CD14-positive monocyte (primary cell): ENCODE measurements at regions not wholly inside any gene's neighbourhood (a gene's known extent, or its start where the extent isn't known, plus 50 kb on each side); places are given as distances from the start of the nearest gene placed in this dataset.

Experiments used
- DNase-seq, 3 donors: peaks; one replicate each; pipeline ENCODE4 v3.0.0-alpha.2; 2011 to 2022
- H2AFZ ChIP-seq: 2 replicates; pipeline ENCODE4 v1.6.0; 2012; ENCODE audit warnings: mild to moderate bottlenecking, low read depth, low read length, inconsistent platforms; ENCODE audit not compliant: insufficient read depth, poor library complexity, severe bottlenecking
- H3K27ac ChIP-seq, 2 donors: 1 replicate in 1 of 2; 2 replicates in 1 of 2; pipeline ENCODE4 v1.5.1; 2012 to 2013; ENCODE audit warnings: low read length in 2 of 2, control low read depth in 1 of 2, inconsistent platforms in 1 of 2, low read depth in 1 of 2, mild to moderate bottlenecking in 1 of 2
- H3K27me3 ChIP-seq, 2 donors: one replicate each; pipeline versions ENCODE4 v1.6.0 to v1.6.1; 2011 to 2013; ENCODE audit warnings: low read length in 2 of 2; ENCODE audit not compliant: control insufficient read depth in 2 of 2, insufficient read depth in 2 of 2
- H3K36me3 ChIP-seq, 2 donors: replicated peaks in 1 of 2; 1 replicate in 1 of 2; 2 replicates in 1 of 2; pipeline versions ENCODE4 v1.5.1 to v1.6.1; 2012 to 2013; ENCODE audit warnings: low read length in 2 of 2, control low read depth in 1 of 2, inconsistent platforms in 1 of 2, mild to moderate bottlenecking in 1 of 2; ENCODE audit not compliant: insufficient read depth in 2 of 2, control insufficient read depth in 1 of 2
- H3K4me1 ChIP-seq, 2 donors: 1 replicate in 1 of 2; 2 replicates in 1 of 2; pipeline versions ENCODE4 v1.5.1 to v1.6.1; 2012 to 2013; ENCODE audit warnings: low read length in 2 of 2, control low read depth in 1 of 2, inconsistent platforms in 1 of 2, mild to moderate bottlenecking in 1 of 2, moderate library complexity in 1 of 2; ENCODE audit not compliant: insufficient read depth in 2 of 2, control insufficient read depth in 1 of 2
- H3K4me2 ChIP-seq: replicated peaks from 2 replicates; pipeline ENCODE3; 2012; ENCODE audit warnings: low read length, moderate library complexity, mild to moderate bottlenecking; ENCODE audit not compliant: poor library complexity, severe bottlenecking; ENCODE audit errors: extremely low read depth
- H3K4me3 ChIP-seq, 3 experiments: fragments of 200-600 bp in 1 of 3; sonication (generic) in 1 of 3; replicated peaks in 1 of 3; 1 replicate in 2 of 3; 2 replicates in 1 of 3; pipeline ENCODE4 v1.5.1; 2011 to 2013; ENCODE audit warnings: low read length in 3 of 3, mild to moderate bottlenecking in 3 of 3, control low read depth in 2 of 3, low read depth in 2 of 3, inconsistent platforms in 1 of 3, moderate library complexity in 1 of 3
- H3K79me2 ChIP-seq: 2 replicates; pipeline ENCODE4 v1.6.0; 2012; ENCODE audit warnings: mild to moderate bottlenecking, control low read depth, inconsistent platforms, low read length, moderate library complexity; ENCODE audit not compliant: insufficient read depth
- H3K9ac ChIP-seq: 2 replicates; pipeline ENCODE4 v1.6.0; 2017; ENCODE audit warnings: low read length, mild to moderate bottlenecking; ENCODE audit not compliant: insufficient read depth, poor library complexity, severe bottlenecking
- H3K9me3 ChIP-seq, 2 donors: replicated peaks in 1 of 2; 1 replicate in 1 of 2; 2 replicates in 1 of 2; pipeline versions ENCODE4 v1.5.1 to v1.6.1; 2012 to 2013; ENCODE audit warnings: low read length in 2 of 2, control low read depth in 1 of 2; ENCODE audit not compliant: control insufficient read depth in 1 of 2, insufficient read depth in 1 of 2
- H4K20me1 ChIP-seq: 2 replicates; pipeline ENCODE4 v1.6.0; 2012; ENCODE audit warnings: mild to moderate bottlenecking, low read length, control low read depth, moderate library complexity; ENCODE audit not compliant: insufficient read depth
- H3K27ac Mint-ChIP-seq, 7 donors: one replicate each; pipeline ENCODE4 v1.8.0; 2020; ENCODE audit warnings: mild to moderate bottlenecking in 7 of 7, mixed read lengths in 7 of 7, moderate library complexity in 6 of 7, inconsistent platforms in 2 of 7
- H3K27me3 Mint-ChIP-seq, 3 donors: one replicate each; pipeline ENCODE4 v1.8.0; 2021 to 2022; ENCODE audit warnings: low read depth in 3 of 3, mild to moderate bottlenecking in 3 of 3, mixed read lengths in 3 of 3, moderate library complexity in 3 of 3, inconsistent platforms in 1 of 3
- H3K36me3 Mint-ChIP-seq, 2 donors: one replicate each; pipeline ENCODE4 v1.8.0; 2020; ENCODE audit warnings: mixed read lengths in 2 of 2, inconsistent platforms in 1 of 2, mild to moderate bottlenecking in 1 of 2
- H3K4me1 Mint-ChIP-seq: one replicate; pipeline ENCODE4 v1.8.0; 2020; ENCODE audit warnings: mild to moderate bottlenecking, mixed read lengths
- H3K4me3 Mint-ChIP-seq, 2 donors: one replicate each; pipeline ENCODE4 v1.8.0; 2020; ENCODE audit warnings: mild to moderate bottlenecking in 2 of 2, mixed read lengths in 2 of 2, moderate library complexity in 1 of 2
- H3K9me3 Mint-ChIP-seq, 7 donors: one replicate each; pipeline ENCODE4 v1.8.0; 2020 to 2022; ENCODE audit warnings: mixed read lengths in 7 of 7, mild to moderate bottlenecking in 6 of 7, moderate library complexity in 6 of 7, inconsistent platforms in 2 of 7
- CTCF ChIP-seq: fragments of 200-600 bp; IDR thresholded peaks from one replicate; pipeline ENCODE4 v1.8.0; 2022; ENCODE audit warnings: antibody characterized with exemption, mild to moderate bottlenecking
- WGBS: methylation state at CpG from one replicate; pipeline ENCODE4 v1.1.5; 2013; ENCODE audit warnings: missing lambda C conversion rate; ENCODE audit not compliant: insufficient coverage; 5-methylcytosine and 5-hydroxymethylcytosine counted together
- intact Hi-C, 2 donors: fragments of 100-400 bp; cut with micrococcal nuclease; formaldehyde crosslinking; loops; one replicate each; pipeline versions ENCODE4 v1.15.0 to v1.15.1; 2023

DNA sequence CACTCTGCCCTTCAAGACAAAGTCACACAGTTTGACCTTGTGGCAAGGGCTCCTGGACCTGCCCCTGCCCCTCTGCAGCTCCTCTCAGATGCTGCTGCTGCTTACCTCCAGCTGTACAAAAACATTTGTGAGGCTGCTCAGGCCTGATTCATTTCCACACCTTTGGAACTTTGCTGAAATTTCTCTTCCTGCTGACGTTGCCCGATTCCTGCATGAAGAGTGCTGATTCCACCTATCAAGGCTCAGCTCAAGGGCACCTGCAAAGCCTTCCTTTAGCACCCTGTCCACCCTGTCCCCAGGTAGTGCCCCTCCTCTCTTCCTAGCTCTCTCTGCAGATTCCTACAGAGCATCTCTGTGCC is 738.3 kb upstream of the HS6ST1 start:
- H3K27me3 Mint-ChIP-seq = peaks cover 0 to 2% (median 0%) of the 10 kb centered on the region in 3 donors
- H3K27me3 ChIP-seq = no peaks in the 10 kb centered on the region
- no peak overlapping the region for H3K4me2 ChIP-seq
- H3K4me3 ChIP-seq = no peak overlapping the region
- peaks cover 0 to 3% (median 0%) of the 10 kb centered on the region in 7 donors for H3K9me3 Mint-ChIP-seq
- H3K4me1 Mint-ChIP-seq = no peaks in the 10 kb centered on the region
- H3K27ac ChIP-seq = no peak overlapping the region
- no peak for TF ChIP-seq CTCF
- WGBS = 93% methylated on average over 2 of the region's 2 CpGs
- intact Hi-C loops = no loop called here
- no peaks in the 10 kb centered on the region for H3K36me3 ChIP-seq
- no peak for DNase-seq
- no peaks in the 10 kb centered on the region for H3K4me1 ChIP-seq
- no peak overlapping the region for H2AFZ ChIP-seq
- H3K4me3 Mint-ChIP-seq = no peak overlapping the region
- H3K9me3 ChIP-seq = no peaks in the 10 kb centered on the region
- H3K27ac Mint-ChIP-seq = no peak overlapping the region
- H4K20me1 ChIP-seq = no peaks in the 10 kb centered on the region
- no peaks in the 10 kb centered on the region for H3K36me3 Mint-ChIP-seq
- H3K79me2 ChIP-seq = no peaks in the 10 kb centered on the region
- H3K9ac ChIP-seq = no peak overlapping the region

- Histone ChIP-seq H2AFZ (no peak overlapping the region), H3K9me3 (no peaks in the 10 kb centered on the region), H3K9ac (no peak overlapping the region), H3K27ac (no peak overlapping the region), H3K36me3 (no peaks in the 10 kb centered on the region), H3K27me3 (no peaks in the 10 kb centered on the region), H4K20me1 (no peaks in the 10 kb centered on the region), H3K79me2 (no peaks in the 10 kb centered on the region), H3K4me3 (no peak overlapping the region), H3K4me2 (no peak overlapping the region), H3K4me1 (no peaks in the 10 kb centered on the region)
- H3K4me3 Mint-ChIP-seq = no peak overlapping the region
- H3K27ac Mint-ChIP-seq = no peak overlapping the region
- TF ChIP-seq CTCF = no peak
- H3K9me3 Mint-ChIP-seq = peaks cover 0 to 2% (median 0%) of the 10 kb centered on the region in 7 donors
- no peak for DNase-seq
- H3K4me1 Mint-ChIP-seq = no peaks in the 10 kb centered on the region
- intact Hi-C loops = no loop called here
- H3K36me3 Mint-ChIP-seq = no peaks in the 10 kb centered on the region
- H3K27me3 Mint-ChIP-seq = peaks cover 0 to 2% (median 0%) of the 10 kb centered on the region in 3 donors
- WGBS = 91% methylated on average over 5 of the region's 5 CpGs
Measured at GRCh38 chr2:129058981-129059380, 740.3 kb upstream of the HS6ST1 start.
